Mucosa of rectum (tissue), 2 donors: ENCODE measurements at regions not wholly inside any gene's neighbourhood (a gene's known extent, or its start where the extent isn't known, plus 50 kb on each side); places are given as distances from the start of the nearest gene placed in this dataset.

Experiments used
- H3K27ac ChIP-seq, 2 donors: one replicate each; pipeline ENCODE4 v1.7.0; 2013; ENCODE audit warnings: inconsistent platforms in 2 of 2, low read depth in 2 of 2, low read length in 2 of 2
- H3K27me3 ChIP-seq, 2 donors: one replicate each; pipeline ENCODE4 v1.7.0; 2013; ENCODE audit warnings: low read length in 2 of 2; ENCODE audit not compliant: control insufficient read depth in 2 of 2, insufficient read depth in 2 of 2
- H3K36me3 ChIP-seq, 2 donors: one replicate each; pipeline ENCODE4 v1.7.0; 2013; ENCODE audit warnings: low read length in 2 of 2; ENCODE audit not compliant: control insufficient read depth in 2 of 2, insufficient read depth in 2 of 2
- H3K4me1 ChIP-seq, 2 donors: one replicate each; pipeline ENCODE4 v1.7.0; 2013; ENCODE audit warnings: low read length in 2 of 2, mild to moderate bottlenecking in 1 of 2; ENCODE audit not compliant: control insufficient read depth in 2 of 2, insufficient read depth in 2 of 2
- H3K4me3 ChIP-seq, 2 donors: one replicate each; pipeline ENCODE4 v1.7.0; 2013; ENCODE audit warnings: low read length in 2 of 2
- H3K9ac ChIP-seq, 2 donors: one replicate each; pipeline ENCODE4 v1.7.0; 2013; ENCODE audit warnings: low read length in 2 of 2, low read depth in 1 of 2, mild to moderate bottlenecking in 1 of 2
- H3K9me3 ChIP-seq, 2 donors: one replicate each; pipeline ENCODE4 v1.7.0; 2013; ENCODE audit warnings: low read length in 2 of 2; ENCODE audit not compliant: control insufficient read depth in 2 of 2
- donor health status: healthy.
- donor health status: Normal muscosa, but diverticular disease.

DNA sequence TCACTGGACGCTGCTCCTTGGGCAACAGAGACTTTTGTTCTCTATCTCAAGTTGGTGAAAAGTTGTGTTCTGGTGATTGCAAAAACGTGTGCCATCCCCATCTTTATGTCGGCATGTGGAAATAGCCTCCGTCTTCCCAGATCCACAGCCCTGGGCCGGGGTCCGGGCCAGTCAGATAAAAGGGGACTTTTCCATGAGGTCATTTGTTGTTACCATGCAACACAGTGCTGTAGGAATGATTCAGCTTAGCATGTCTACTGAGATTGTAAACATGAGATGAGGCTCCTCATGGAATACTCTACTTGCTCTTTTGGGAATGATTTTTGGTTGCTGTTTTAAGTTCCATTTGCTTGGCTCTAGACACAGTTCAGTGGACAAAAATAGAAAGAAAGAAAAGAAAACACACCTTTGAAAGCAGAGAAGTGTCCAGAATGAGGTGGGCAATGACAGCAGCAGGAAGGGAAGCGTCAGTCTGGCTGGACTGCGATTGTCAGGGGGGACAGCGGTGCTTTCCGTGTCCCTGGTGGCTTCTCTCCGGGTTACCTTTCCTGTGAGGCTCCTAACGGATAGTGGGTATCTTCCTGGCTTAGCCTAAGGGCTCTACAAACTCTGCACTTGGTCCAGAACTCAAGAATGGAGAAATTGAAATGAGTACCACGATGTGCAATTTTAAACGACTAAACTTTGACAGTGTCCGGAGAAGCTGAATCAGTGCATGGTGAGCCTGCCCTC is 91.6 kb downstream of the TEX29 start:
- peak overlapping the region in 1 of 2 donors; percentile 13 for H3K4me3 ChIP-seq
- H3K27me3 ChIP-seq: peaks cover 7 to 24% of the 10 kb centered on the region in 2 donors
- H3K9me3 ChIP-seq: no peaks in the 10 kb centered on the region
- no peaks in the 10 kb centered on the region for H3K36me3 ChIP-seq
- no peak overlapping the region for H3K27ac ChIP-seq
- H3K4me1 ChIP-seq: peaks cover 4 to 10% of the 10 kb centered on the region in 2 donors
- no peak overlapping the region for H3K9ac ChIP-seq

DNA sequence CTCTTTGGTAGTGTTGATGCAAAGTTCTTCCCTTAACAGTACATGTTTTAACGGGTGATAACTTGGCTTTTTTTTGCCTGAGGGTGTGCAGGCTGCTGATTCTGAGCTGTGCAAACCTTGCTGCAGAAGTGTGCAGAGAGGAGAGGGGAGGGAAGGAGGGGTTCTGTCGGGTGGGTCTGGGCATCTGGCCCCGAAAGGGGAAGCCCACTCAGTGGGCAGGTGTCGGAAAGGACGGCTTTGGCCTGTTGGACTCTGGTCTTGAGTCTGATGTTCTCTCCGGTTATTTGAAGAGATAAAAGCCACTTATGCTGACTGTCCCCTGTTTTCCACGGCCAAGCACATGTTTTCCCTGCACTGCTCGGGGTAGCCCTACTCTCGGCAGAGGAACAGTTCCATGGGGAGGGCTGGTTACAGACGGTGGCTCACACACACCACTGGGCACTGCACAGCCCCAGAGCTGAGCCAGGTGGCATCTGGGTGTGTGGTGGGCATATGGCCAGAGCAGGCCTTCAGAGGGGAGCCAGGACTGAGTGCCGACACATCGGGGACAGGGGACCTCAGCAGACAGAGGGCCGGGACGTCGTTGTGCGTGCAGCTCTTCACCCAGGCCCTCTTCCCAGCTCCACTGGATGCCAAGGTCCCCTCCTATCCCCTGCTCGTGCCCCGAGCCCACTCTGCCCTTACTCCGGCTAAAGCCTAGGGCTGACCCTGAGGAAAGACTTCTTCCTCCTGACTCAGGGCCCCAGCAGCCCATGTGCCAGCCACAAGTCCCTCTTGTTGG is 93.2 kb downstream of the TEX29 start:
- no peaks in the 10 kb centered on the region for H3K36me3 ChIP-seq
- H3K27ac ChIP-seq: no peak overlapping the region
- no peaks in the 10 kb centered on the region for H3K9me3 ChIP-seq
- H3K27me3 ChIP-seq: peaks cover 7 to 24% of the 10 kb centered on the region in 2 donors
- H3K4me3 ChIP-seq: no peak overlapping the region
- H3K9ac ChIP-seq: no peak overlapping the region
- H3K4me1 ChIP-seq: peaks cover 4 to 10% of the 10 kb centered on the region in 2 donors

DNA sequence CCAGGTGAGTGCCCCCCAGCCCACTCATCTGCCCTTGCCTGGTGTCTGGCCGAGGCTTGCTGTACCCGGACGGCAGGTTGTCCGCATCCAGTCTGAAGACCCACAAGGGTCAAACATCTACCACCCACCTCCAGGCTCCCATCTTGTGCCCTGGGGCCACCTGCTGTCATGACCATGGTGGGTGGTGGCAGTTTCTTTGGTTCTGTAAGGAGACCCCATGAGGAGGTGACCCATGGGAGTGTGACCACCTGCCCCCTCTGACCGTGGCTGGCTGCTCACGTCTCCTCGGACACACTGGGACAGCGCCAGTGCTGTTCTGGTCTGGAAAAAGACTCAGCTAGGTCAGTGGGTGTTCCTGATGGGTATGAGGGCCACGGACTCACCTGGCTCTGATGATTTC is 93.9 kb downstream of the TEX29 start:
- Histone ChIP-seq H3K4me1 (peaks cover 4 to 10% of the 10 kb centered on the region in 2 donors), H3K27me3 (peaks cover 7 to 24% of the 10 kb centered on the region in 2 donors), H3K9me3 (no peaks in the 10 kb centered on the region), H3K36me3 (no peaks in the 10 kb centered on the region), H3K27ac (no peak overlapping the region), H3K4me3 (no peak overlapping the region), H3K9ac (no peak overlapping the region)

DNA sequence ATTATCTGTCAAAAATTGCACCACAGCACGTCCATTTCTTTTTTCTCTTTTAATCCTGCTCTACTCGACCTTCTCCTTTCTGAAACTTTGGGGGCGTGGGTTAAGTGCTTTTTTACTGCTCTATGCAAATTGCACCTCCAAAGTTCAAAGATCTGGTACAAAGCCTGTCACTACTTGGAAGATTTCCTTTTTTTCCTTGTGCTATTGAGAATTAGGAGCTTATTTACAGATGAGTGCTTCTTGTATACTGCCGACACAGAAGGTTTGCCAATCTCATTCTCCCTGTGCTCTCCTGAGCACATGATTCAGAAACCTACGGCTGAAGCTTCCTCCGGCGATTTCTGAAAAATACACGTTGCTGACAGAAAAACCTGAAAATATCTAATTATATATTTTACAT is 94.8 kb downstream of the TEX29 start:
- no peak overlapping the region for H3K9ac ChIP-seq
- no peaks in the 10 kb centered on the region for H3K9me3 ChIP-seq
- peaks cover 5 to 22% of the 10 kb centered on the region in 2 donors for H3K27me3 ChIP-seq
- H3K4me3 ChIP-seq: no peak overlapping the region
- H3K4me1 ChIP-seq: peaks cover 4 to 7% of the 10 kb centered on the region in 2 donors
- H3K36me3 ChIP-seq: no peaks in the 10 kb centered on the region
- no peak overlapping the region for H3K27ac ChIP-seq

DNA sequence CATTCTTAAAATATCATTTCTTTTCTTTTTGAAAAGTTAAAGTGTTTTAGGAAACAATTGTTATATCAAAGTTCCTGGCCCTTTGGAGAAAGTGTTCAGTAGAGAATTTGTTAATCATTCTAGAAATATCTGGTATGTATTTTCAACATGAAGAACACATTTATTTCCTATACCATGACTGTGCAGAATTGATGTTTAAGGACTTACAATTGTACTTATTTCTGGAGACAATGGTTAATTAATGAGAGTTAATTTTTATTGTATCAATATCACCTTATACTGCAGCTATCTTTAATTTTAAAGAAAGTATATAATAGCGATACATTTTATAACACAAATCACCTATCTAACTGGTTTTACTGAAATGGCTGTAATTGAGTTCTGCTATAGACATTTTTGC is 95.3 kb downstream of the TEX29 start:
- peaks cover 0 to 3% of the 10 kb centered on the region in 2 donors for H3K4me1 ChIP-seq
- H3K9me3 ChIP-seq: no peaks in the 10 kb centered on the region
- H3K27me3 ChIP-seq: peaks cover 4 to 20% of the 10 kb centered on the region in 2 donors
- no peaks in the 10 kb centered on the region for H3K36me3 ChIP-seq
- no peak overlapping the region for H3K4me3 ChIP-seq
- no peak overlapping the region for H3K27ac ChIP-seq
- H3K9ac ChIP-seq: no peak overlapping the region

DNA sequence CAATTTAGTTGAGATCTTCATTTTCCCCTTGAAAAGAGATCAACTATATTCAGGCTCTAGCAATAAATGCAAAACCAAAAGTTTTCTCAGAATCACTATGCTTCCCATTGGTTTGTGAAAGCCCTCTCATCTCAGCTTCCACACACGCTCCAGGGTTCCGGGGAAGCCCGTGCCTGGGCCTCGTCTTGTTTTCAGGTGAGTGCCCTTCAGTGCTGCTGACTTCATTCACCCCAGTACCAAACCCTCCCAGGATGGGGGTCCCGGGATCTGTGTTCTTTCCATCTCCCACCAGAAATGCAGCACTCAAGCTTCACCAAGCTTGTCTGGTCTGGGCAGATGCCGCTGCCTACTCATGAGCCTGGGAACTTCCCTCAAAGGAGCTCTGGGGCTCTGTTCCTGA is 97.7 kb downstream of the TEX29 start:
- Histone ChIP-seq H3K4me3 (no peak overlapping the region), H3K27me3 (peaks cover 0 to 7% of the 10 kb centered on the region in 2 donors), H3K9ac (no peak overlapping the region), H3K27ac (no peak overlapping the region), H3K36me3 (no peaks in the 10 kb centered on the region), H3K4me1 (no peaks in the 10 kb centered on the region), H3K9me3 (no peaks in the 10 kb centered on the region)

DNA sequence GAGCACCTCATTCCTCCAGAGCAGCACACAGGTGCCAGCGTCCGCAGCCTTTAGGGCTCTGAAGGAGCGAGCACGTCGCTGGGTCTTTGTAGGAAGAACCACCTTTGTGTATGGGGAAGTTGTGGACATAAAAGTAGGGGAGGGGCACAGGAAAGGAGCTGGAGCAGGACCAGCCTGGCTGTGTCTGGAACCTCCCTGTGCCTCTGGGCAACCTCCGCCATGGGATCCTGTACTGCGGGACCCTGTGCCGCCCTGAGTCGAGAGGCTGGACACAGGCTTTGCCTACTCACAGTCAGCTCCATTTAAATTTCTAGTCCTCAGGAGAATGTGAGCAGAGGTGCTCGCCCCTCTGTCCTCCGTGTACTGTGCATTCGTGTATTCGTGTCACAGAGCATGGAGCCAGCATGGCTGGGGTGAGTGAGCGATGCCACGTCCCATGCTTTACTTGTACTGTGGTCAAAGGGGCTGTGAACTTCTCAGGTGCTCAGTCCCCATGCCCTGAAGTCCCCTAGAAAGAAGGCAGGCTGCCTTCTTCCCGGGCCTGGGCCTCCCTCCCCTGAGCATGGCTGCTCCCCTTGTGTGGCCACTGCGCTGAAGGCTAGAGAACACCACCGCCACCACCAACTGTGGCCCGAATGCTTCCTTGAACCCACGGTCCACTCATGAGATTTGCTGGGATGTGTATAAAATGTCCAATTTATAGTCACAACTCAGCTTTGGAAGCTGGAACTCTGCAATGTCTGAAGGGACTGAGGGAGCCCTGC is 99.9 kb downstream of the TEX29 start:
- Histone ChIP-seq H3K27me3 (no peaks in the 10 kb centered on the region), H3K27ac (no peak overlapping the region), H3K9me3 (no peaks in the 10 kb centered on the region), H3K9ac (no peak overlapping the region), H3K36me3 (no peaks in the 10 kb centered on the region), H3K4me1 (no peaks in the 10 kb centered on the region), H3K4me3 (no peak overlapping the region)

DNA sequence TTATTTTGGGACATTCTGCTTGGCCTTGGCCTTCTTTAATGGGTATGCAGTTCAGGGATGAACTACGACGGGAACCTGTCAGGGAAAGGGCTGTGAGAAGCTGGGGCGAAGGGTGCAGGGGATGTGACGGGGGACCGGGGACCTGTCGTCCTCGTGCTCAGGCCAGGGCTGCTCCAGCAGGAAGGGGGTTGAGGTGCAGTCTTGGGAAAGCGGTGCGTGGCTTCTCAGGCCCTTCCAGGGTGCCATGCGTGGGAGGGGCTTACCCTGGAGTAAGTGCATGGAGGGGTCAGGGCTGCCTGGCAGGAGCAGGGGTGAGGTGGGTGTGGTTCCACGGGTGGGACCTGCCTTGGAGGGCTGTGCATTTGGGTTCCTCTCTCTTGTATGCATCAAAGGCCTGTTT is 100.8 kb downstream of the TEX29 start:
- Histone ChIP-seq H3K4me3 (no peak overlapping the region), H3K27ac (no peak overlapping the region), H3K9ac (no peak overlapping the region), H3K36me3 (no peaks in the 10 kb centered on the region), H3K9me3 (no peaks in the 10 kb centered on the region), H3K4me1 (no peaks in the 10 kb centered on the region), H3K27me3 (no peaks in the 10 kb centered on the region)

DNA sequence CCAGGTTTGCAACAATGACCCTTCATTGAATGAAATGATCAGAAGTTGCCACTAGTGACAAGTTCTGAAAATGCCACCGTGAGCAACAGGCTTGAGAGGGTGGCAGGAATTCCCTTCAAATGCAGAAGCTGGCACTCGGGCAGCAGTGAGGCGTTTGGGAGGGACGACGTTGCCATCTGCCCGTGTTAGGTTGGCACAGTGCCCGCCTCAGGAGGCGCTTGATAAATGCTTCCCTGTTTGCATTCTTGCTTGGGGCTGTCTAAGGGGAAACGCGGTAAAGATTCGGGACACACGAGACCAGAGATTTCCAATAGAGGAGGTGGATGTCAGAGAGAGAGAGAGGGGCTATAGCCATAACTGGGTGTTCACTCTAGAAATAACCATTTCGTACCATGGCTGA is 101.9 kb downstream of the TEX29 start:
- Histone ChIP-seq H3K4me1 (no peaks in the 10 kb centered on the region), H3K4me3 (no peak overlapping the region), H3K36me3 (no peaks in the 10 kb centered on the region), H3K27ac (no peak overlapping the region), H3K9ac (no peak overlapping the region), H3K9me3 (no peaks in the 10 kb centered on the region), H3K27me3 (no peaks in the 10 kb centered on the region)
